OCI-LY3 (cell line): ENCODE measurements at regions not wholly inside any gene's neighbourhood (a gene's known extent, or its start where the extent isn't known, plus 50 kb on each side); places are given as distances from the start of the nearest gene placed in this dataset.

Experiments
- H2AFZ ChIP-seq: fragments of 200-600, 300-600 bp; shearing (Covaris generic); 2 replicates; pipeline ENCODE4 v1.6.0; 2014; ENCODE audit warnings: antibody characterized with exemption, low read depth, low read length
- H3K27ac ChIP-seq: fragments of 200-600, 300-600 bp; sonication (generic); 2 replicates; pipeline ENCODE4 v1.5.1; 2014; ENCODE audit warnings: mild to moderate bottlenecking, low read length, moderate library complexity, mixed read lengths
- H3K27me3 ChIP-seq: fragments of 200-600, 300-600 bp; sonication (generic); 2 replicates; pipeline ENCODE4 v1.6.1; 2014; ENCODE audit warnings: low read depth, low read length, mixed read lengths
- H3K36me3 ChIP-seq: fragments of 200-600, 300-600 bp; sonication (generic); replicated peaks from 2 replicates; pipeline ENCODE3; 2014; ENCODE audit warnings: low read depth, low read length, mixed read lengths
- H3K4me1 ChIP-seq: fragments of 300-600, 200-600 bp; sonication (generic); 2 replicates; pipeline ENCODE4 v1.6.1; 2014; ENCODE audit warnings: low read length, mixed read lengths
- H3K4me2 ChIP-seq: fragments of 200-600, 300-600 bp; sonication (generic); 2 replicates; pipeline ENCODE4 v1.6.1; 2014; ENCODE audit warnings: low read length, mixed read lengths
- H3K4me3 ChIP-seq: fragments of 300-600, 200-600 bp; sonication (generic); 2 replicates; pipeline ENCODE4 v1.5.1; 2014; ENCODE audit warnings: antibody characterized with exemption, mild to moderate bottlenecking, low read length, moderate library complexity
- H3K79me2 ChIP-seq: fragments of 300-600, 200-600 bp; shearing (Covaris generic); 2 replicates; pipeline ENCODE4 v1.6.1; 2014; ENCODE audit warnings: mild to moderate bottlenecking, low read length, mixed read lengths
- H3K9ac ChIP-seq: fragments of 300-600, 200-600 bp; shearing (Covaris generic); 2 replicates; pipeline ENCODE4 v1.6.0; 2014; ENCODE audit warnings: mild to moderate bottlenecking, low read length, moderate library complexity
- H3K9me3 ChIP-seq: fragments of 200-600, 300-600 bp; shearing (Covaris generic); 2 replicates; pipeline ENCODE4 v1.6.1; 2014; ENCODE audit warnings: low read length, mixed read lengths; ENCODE audit not compliant: insufficient read depth
- H4K20me1 ChIP-seq: fragments of 200-600, 300-600 bp; sonication (generic); 2 replicates; pipeline ENCODE4 v1.6.1; 2016; ENCODE audit warnings: low read length, mixed read lengths; ENCODE audit not compliant: insufficient read depth
- EZH2phosphoT487 ChIP-seq: fragments of 200-600 bp; shearing (Covaris generic); IDR thresholded peaks from 2 replicates; pipeline ENCODE4 v1.6.1; 2018; ENCODE audit warnings: antibody characterized with exemption, mixed run types, low read depth
- TF ChIP-seq, protein P1 (sequence below): fragments of 200-600, 300-600 bp; sonication (generic); IDR thresholded peaks from 2 replicates; pipeline ENCODE4 v1.5.1; 2014; ENCODE audit warnings: antibody characterized with exemption, low read length, low read depth

DNA sequence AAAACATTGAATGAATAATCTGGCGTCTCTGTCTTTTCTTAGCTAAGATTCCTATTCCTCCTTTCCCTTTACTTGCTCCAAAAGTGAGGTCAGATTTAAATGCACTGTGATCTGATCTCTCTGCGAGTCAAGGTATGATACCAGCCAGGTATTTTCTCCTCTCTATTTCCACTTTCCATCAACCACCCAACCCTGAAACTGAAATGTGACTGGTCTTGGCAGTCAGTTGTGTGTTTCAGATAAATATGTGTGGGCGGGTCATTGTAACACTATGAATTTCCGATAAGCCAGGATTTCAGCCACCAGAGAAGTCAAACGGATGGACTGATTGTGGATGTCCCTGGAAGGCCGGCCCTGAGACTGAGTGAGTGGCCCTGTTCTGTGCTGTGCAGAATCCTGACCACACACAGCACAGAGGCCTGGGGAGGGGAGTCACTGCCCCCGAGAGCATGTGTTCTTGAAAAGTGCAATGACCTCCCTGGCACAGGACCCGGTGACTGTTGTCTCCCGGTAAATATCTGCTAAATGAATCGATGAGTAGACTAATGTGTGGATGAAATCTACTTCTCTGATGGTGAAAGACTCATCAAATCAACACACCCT is 612.5 kb upstream of the TMEM132C start:
- Histone ChIP-seq H4K20me1 (no peaks in the 10 kb centered on the region), H3K27ac (no peak overlapping the region), H3K79me2 (no peaks in the 10 kb centered on the region)

DNA sequence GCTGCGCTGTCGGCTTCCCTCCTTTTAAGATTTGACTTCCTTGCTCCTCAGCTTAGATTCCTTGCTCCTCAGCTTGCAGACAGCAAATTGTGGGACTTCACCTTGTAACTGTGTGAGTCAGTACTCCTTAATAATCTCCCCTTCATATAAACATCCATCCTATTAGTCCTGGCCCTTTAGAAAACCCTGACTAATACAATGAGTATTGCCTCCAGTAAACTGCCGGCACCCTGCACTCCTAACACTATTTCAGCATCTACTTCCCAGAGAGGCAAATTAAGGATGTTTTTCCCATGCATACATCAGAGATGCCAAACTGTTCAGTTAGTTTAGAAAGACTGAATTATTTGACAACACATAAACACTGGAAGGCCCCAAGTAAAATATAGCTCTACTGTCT is 611.3 kb upstream of the TMEM132C start:
- no peak for TF ChIP-seq EZH2phosphoT487
- TF ChIP-seq, protein P1, sequence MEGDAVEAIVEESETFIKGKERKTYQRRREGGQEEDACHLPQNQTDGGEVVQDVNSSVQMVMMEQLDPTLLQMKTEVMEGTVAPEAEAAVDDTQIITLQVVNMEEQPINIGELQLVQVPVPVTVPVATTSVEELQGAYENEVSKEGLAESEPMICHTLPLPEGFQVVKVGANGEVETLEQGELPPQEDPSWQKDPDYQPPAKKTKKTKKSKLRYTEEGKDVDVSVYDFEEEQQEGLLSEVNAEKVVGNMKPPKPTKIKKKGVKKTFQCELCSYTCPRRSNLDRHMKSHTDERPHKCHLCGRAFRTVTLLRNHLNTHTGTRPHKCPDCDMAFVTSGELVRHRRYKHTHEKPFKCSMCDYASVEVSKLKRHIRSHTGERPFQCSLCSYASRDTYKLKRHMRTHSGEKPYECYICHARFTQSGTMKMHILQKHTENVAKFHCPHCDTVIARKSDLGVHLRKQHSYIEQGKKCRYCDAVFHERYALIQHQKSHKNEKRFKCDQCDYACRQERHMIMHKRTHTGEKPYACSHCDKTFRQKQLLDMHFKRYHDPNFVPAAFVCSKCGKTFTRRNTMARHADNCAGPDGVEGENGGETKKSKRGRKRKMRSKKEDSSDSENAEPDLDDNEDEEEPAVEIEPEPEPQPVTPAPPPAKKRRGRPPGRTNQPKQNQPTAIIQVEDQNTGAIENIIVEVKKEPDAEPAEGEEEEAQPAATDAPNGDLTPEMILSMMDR, result no peak
- Histone ChIP-seq H2AFZ (no peak overlapping the region), H3K9ac (no peak overlapping the region), H3K27me3 (no peaks in the 10 kb centered on the region), H3K79me2 (no peaks in the 10 kb centered on the region), H4K20me1 (no peaks in the 10 kb centered on the region), H3K4me2 (peak overlapping the region; percentile 13; the same call in 1 of the 2 replicates), H3K4me1 (peaks cover 26% of the 10 kb centered on the region), H3K4me3 (no peak overlapping the region), H3K36me3 (no peaks in the 10 kb centered on the region), H3K9me3 (no peaks in the 10 kb centered on the region), H3K27ac (peak overlapping the region; percentile 15; the same call in 1 of the 2 replicates)

More for the DNA sequence above, 612.5 kb upstream of the TMEM132C start:
- H3K4me3 ChIP-seq, result no peak overlapping the region
- no peak overlapping the region for H2AFZ ChIP-seq
- no peaks in the 10 kb centered on the region for H3K27me3 ChIP-seq
- H3K4me1 ChIP-seq, result peaks cover 26% of the 10 kb centered on the region
- no peaks in the 10 kb centered on the region for H3K9me3 ChIP-seq
- H3K9ac ChIP-seq, result no peak overlapping the region
- H3K4me2 ChIP-seq, result no peak overlapping the region
- TF ChIP-seq, protein P1, result no peak
- no peak for TF ChIP-seq EZH2phosphoT487
- no peaks in the 10 kb centered on the region for H3K36me3 ChIP-seq

DNA sequence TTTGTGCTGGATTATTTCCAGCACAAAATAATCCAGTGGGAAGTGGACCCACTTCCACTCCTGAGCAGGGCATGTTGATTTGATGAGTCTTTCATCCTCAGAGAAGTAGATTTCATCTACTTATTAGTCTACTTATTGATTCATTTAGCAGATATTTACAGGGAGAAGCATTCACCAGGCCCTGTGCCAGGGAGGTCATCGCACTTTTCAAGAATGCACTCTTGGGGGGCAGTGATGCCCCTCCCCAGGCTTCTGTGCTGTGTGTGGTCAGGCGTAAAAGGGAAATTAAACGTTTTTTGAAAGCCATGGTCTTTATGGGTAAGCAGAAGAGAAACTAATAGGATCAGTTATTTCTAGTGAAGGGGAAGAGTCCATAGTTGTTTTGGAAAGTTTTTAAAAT is 610.7 kb upstream of the TMEM132C start:
- TF ChIP-seq, protein P1, result no peak
- no peak for TF ChIP-seq EZH2phosphoT487
- H3K9ac ChIP-seq, result no peak overlapping the region
- H2AFZ ChIP-seq, result no peak overlapping the region
- H3K27me3 ChIP-seq, result no peaks in the 10 kb centered on the region
- H3K36me3 ChIP-seq, result no peaks in the 10 kb centered on the region
- H3K27ac ChIP-seq, result 0 out of 2 replicates have a peak overlapping the region, but pooled peaks have one; percentile 15
- peak overlapping the region; percentile 3; the same call in 1 of the 2 replicates for H3K4me2 ChIP-seq
- H3K79me2 ChIP-seq, result no peaks in the 10 kb centered on the region
- H3K4me1 ChIP-seq, result peaks cover 26% of the 10 kb centered on the region
- H3K4me3 ChIP-seq, result no peak overlapping the region
- no peaks in the 10 kb centered on the region for H4K20me1 ChIP-seq
- H3K9me3 ChIP-seq, result no peaks in the 10 kb centered on the region

DNA sequence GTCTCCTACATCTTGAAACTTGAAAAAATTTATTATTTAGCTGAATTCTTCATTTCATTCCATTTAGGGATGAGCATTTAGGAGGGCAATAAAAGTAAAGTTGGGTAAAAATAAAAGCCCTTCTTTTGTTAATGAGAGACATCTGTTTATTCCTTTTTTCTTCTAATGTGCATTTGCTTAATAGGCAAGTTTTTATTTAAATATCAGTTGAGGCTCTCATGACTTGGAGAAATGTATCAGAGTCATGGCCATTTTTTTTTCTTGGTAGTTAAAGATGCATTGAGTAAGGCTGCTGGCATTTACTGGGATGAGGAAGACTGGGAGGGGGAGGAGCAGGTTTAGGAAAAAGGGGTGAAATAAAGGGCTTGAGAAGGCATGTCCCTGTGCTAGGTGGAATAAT is 609.9 kb upstream of the TMEM132C start:
- Histone ChIP-seq H3K4me1 (peaks cover 26% of the 10 kb centered on the region), H3K9me3 (no peaks in the 10 kb centered on the region), H3K27ac (no peak overlapping the region), H3K9ac (no peak overlapping the region), H4K20me1 (no peaks in the 10 kb centered on the region), H3K4me2 (no peak overlapping the region; the same call in 1 of the 2 replicates), H3K36me3 (no peaks in the 10 kb centered on the region), H3K4me3 (no peak overlapping the region), H2AFZ (no peak overlapping the region), H3K79me2 (no peaks in the 10 kb centered on the region), H3K27me3 (no peaks in the 10 kb centered on the region)
- TF ChIP-seq EZH2phosphoT487, result no peak
- TF ChIP-seq, protein P1, result no peak
